HG03558 (cell line): ENCODE measurements at regions not wholly inside any gene's neighbourhood (a gene's known extent, or its start where the extent isn't known, plus 50 kb on each side); places are given as distances from the start of the nearest gene placed in this dataset.

ENCODE experiments used
- ATAC-seq: cut with Tn5 transposase; IDR thresholded peaks from one replicate; pipeline ENCODE4 v1.9.1; 2021; ENCODE audit warnings: moderate number of reproducible peaks; ENCODE audit not compliant: unreplicated experiment; ENCODE audit errors: extremely low read depth

GRCh38 chr2:177015356-177015923 is 197.2 kb upstream of the HNRNPA3 start:
- no peak for ATAC-seq

- no peak for ATAC-seq
Observed at GRCh38 chr2:177020524-177021119, 192.0 kb upstream of the HNRNPA3 start.

- no peak for ATAC-seq
Observed at GRCh38 chr2:177021706-177022343, 190.8 kb upstream of the HNRNPA3 start.

- ATAC-seq: no peak
Observed at GRCh38 chr2:177024765-177025164, 187.8 kb upstream of the HNRNPA3 start.

- no peak for ATAC-seq
Observed at GRCh38 chr2:177026253-177026652, 186.3 kb upstream of the HNRNPA3 start.

- ATAC-seq: no peak
Observed at GRCh38 chr2:177026956-177027355, 185.6 kb upstream of the HNRNPA3 start.

GRCh38 chr2:177028296-177028695 is 184.3 kb upstream of the HNRNPA3 start:
- ATAC-seq: no peak

- ATAC-seq: no peak
Observed at GRCh38 chr2:177029075-177029474, 183.5 kb upstream of the HNRNPA3 start.

- ATAC-seq: no peak
Observed at GRCh38 chr2:177029501-177029900, 183.1 kb upstream of the HNRNPA3 start.

GRCh38 chr2:177029901-177030300 is 182.7 kb upstream of the HNRNPA3 start:
- no peak for ATAC-seq

- ATAC-seq: no peak
Observed at GRCh38 chr2:177030451-177031105, 182.0 kb upstream of the HNRNPA3 start.

- ATAC-seq: no peak
Observed at GRCh38 chr2:177031438-177032180, 181.0 kb upstream of the HNRNPA3 start.

GRCh38 chr2:177036747-177037146 is 175.8 kb upstream of the HNRNPA3 start:
- no peak for ATAC-seq

- ATAC-seq: no peak
Observed at GRCh38 chr2:177037569-177037968, 175.0 kb upstream of the HNRNPA3 start.

GRCh38 chr2:177038787-177039484 is 173.7 kb upstream of the HNRNPA3 start:
- ATAC-seq: no peak

GRCh38 chr2:177042311-177042710 is 170.3 kb upstream of the HNRNPA3 start:
- ATAC-seq: no peak

- no peak for ATAC-seq
Observed at GRCh38 chr2:177044671-177045070, 167.9 kb upstream of the HNRNPA3 start.

GRCh38 chr2:177048981-177049380 is 163.6 kb upstream of the HNRNPA3 start:
- no peak for ATAC-seq

GRCh38 chr2:177051278-177051677 is 161.3 kb upstream of the HNRNPA3 start:
- no peak for ATAC-seq

- ATAC-seq: no peak
Observed at GRCh38 chr2:177052471-177052870, 160.1 kb upstream of the HNRNPA3 start.
